Esophagus (tissue), 2 donors: ENCODE measurements at regions not wholly inside any gene's neighbourhood (a gene's known extent, or its start where the extent isn't known, plus 50 kb on each side); places are given as distances from the start of the nearest gene placed in this dataset.

Experiments used
- H3K27ac ChIP-seq, 2 donors: one replicate each; pipeline ENCODE4 v1.5.1; 2013; ENCODE audit warnings: low read depth in 2 of 2, mild to moderate bottlenecking in 2 of 2, inconsistent platforms in 1 of 2, low read length in 1 of 2, moderate library complexity in 1 of 2
- H3K27me3 ChIP-seq, 2 donors: one replicate each; pipeline ENCODE4 v1.6.1; 2013; ENCODE audit warnings: low read length in 2 of 2, control low read depth in 1 of 2, mild to moderate bottlenecking in 1 of 2; ENCODE audit not compliant: insufficient read depth in 2 of 2, control insufficient read depth in 1 of 2
- H3K36me3 ChIP-seq, 2 donors: one replicate each; pipeline ENCODE4 v1.6.1; 2013; ENCODE audit warnings: low read length in 1 of 2; ENCODE audit not compliant: control insufficient read depth in 2 of 2, insufficient read depth in 2 of 2
- H3K4me1 ChIP-seq, 2 donors: one replicate each; pipeline ENCODE4 v1.6.1; 2013; ENCODE audit warnings: low read length in 1 of 2; ENCODE audit not compliant: control insufficient read depth in 2 of 2, insufficient read depth in 2 of 2
- H3K4me3 ChIP-seq, 2 donors: one replicate each; pipeline ENCODE4 v1.5.1; 2013; ENCODE audit warnings: low read length in 2 of 2, mild to moderate bottlenecking in 2 of 2, low read depth in 1 of 2, moderate library complexity in 1 of 2
- H3K9me3 ChIP-seq, 2 donors: one replicate each; pipeline ENCODE4 v1.6.1; 2013; ENCODE audit warnings: mild to moderate bottlenecking in 2 of 2, low read depth in 1 of 2, low read length in 1 of 2, moderate library complexity in 1 of 2; ENCODE audit not compliant: control insufficient read depth in 2 of 2, insufficient read depth in 1 of 2
- WGBS, 2 donors: extraction: QIAGEN DNeasy Blood & Tissue Kit; methylation state at CpG; one replicate each; pipeline ENCODE4 v1.1.7; 2013; 5-methylcytosine and 5-hydroxymethylcytosine counted together
- donor health status: healthy with polysubstance abuse.
- donor health status: Bipolar disorder and iron deficiency.

DNA sequence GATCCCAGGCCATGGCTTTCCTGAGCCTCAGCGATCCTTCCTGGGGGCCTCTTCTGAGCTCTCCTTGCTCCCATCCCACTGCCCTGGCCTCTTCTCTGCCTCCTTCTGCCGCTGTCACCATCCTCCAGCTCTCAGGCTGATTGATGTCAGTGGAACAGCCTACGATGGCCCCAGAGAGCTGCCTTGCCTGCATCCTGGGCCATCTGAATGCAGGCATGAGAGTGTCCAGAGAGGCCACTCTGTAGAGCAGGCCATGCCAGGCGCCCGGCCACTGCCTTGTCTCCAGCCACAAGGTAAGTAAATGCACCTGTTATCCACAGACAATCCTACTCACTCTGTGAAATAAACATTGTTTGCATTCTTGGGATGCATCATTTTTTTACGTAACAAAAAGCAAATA is 171.4 kb upstream of the PPP2R2D start:
- 74 to 81% methylated on average over 6 of the region's 6 CpGs for WGBS, 2 donors
- no peaks in the 10 kb centered on the region for H3K27me3 ChIP-seq
- no peak overlapping the region for H3K4me3 ChIP-seq
- H3K27ac ChIP-seq, result no peak overlapping the region
- H3K9me3 ChIP-seq, result peaks cover 4 to 6% of the 10 kb centered on the region in 2 donors
- H3K36me3 ChIP-seq, result no peaks in the 10 kb centered on the region
- peaks cover 0 to 6% of the 10 kb centered on the region in 2 donors for H3K4me1 ChIP-seq

DNA sequence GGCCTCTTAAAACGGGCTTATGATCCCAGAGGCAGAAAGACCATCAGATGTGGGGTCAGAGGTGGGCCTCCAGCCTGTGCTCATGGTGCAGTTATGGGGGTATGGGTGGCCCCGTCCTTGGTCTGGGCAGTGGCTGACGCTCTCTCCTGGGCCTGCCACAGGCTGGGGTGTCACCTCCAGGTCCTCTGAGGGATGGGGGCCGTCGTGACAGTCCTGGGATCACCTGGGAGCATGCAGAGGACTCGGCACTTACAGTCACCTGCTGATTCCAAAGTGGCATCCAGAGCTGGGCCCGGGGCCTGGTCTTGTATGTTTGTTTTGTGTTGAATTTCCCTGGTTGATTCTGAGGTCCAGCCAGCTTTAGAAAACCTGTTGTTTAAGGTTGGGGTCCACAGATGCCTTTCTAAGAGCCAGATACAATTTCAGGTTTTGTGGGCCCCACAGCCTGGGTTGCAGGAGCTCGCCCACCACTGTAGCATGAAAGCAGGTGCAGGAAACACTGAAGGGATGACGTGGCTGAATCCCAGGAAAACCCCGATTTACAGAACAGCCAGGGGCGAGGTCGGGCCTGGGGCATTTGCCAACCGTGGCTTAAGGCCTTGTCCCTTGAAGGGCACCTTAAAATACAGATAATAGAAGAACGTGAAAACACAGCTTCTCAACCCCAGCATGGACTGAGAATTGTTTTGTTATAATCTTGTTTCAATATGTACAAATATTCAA is 170.7 kb upstream of the PPP2R2D start:
- no peak overlapping the region for H3K4me3 ChIP-seq
- H3K27ac ChIP-seq, result no peak overlapping the region
- no peaks in the 10 kb centered on the region for H3K36me3 ChIP-seq
- H3K27me3 ChIP-seq, result no peaks in the 10 kb centered on the region
- 55 to 61% methylated on average over 14 of the region's 14 CpGs for WGBS, 2 donors
- peaks cover 0 to 6% of the 10 kb centered on the region in 2 donors for H3K4me1 ChIP-seq
- peaks cover 4 to 6% of the 10 kb centered on the region in 2 donors for H3K9me3 ChIP-seq

DNA sequence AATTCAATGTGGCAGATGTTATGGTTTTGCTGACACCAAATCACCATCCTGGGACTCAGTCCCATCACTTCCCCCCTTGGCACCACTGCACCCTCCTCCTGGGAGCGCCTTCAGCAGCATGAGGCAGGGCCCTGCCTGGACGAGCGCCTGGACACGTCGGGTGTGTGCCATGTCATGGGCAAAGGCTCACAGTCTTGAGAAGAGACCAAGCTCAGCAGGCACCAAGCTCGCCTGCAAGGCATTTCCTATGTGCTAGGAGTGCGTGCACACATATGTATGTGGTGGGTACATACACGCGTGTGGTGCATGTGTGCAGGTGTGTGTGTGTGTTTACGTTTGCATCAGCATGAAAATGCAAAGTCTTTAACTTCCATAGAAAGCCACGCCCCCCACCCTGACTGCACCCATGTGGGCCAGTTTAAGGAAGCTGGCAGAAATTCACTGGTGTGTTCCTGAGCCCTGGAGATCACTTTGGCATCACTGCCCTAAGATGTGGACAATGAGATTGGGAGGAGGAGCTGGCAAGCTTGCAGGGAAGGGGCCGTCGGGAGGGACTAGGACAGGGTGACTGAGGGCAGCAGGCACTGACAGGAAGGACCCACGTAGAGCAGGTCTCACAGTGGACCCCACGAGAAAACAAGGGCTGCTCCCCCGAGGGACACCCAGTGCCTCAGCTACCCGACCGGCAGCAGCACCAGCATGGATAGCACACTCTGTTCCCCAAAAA is 169.9 kb upstream of the PPP2R2D start:
- Histone ChIP-seq H3K9me3 (peaks cover 4 to 6% of the 10 kb centered on the region in 2 donors), H3K27ac (no peak overlapping the region), H3K36me3 (no peaks in the 10 kb centered on the region), H3K27me3 (no peaks in the 10 kb centered on the region), H3K4me1 (peaks cover 0 to 4% of the 10 kb centered on the region in 2 donors), H3K4me3 (no peak overlapping the region)
- 69 to 72% methylated on average over 18 of the region's 18 CpGs for WGBS, 2 donors

DNA sequence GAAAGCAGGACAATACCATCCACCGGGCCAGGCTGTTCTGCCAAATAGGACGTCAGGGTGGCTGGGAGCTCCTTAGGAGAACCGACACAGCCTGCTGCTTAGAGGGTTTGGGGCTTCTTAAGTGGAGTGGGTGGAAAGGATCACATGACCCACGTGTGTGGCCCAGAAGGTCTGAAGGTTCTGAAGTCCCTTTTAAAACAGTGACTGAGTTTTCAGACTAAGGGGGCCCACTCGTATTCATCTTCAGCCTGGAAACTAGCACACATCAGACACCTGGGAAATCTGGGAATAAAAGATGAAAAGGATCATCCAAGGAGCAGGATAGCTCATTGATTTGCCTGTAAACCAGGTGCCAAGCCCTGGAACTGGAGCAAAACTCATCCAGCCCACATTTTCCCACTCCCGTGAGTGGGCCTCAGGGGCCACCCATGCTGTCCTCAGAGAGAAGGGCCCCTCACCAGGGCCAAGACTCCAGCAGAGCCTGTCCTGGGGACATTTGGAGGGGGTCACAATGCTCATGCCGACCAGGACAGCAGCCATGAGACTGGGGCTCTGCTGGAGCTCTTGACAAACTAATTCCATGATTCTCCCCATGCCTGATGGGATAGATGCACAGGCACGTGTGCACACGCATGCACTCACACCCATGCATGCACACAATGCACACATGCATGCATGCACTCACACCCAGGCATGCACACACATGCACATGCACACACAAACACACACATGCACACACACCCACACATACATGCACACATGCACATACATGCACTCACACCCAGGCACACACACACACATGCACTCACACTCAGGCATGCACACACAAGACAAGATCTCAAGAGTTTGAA is 168.8 kb upstream of the PPP2R2D start:
- H3K36me3 ChIP-seq, result no peaks in the 10 kb centered on the region
- H3K4me3 ChIP-seq, result no peak overlapping the region
- H3K9me3 ChIP-seq, result peaks cover 4 to 6% of the 10 kb centered on the region in 2 donors
- H3K27me3 ChIP-seq, result no peaks in the 10 kb centered on the region
- 87 to 90% methylated on average over 9 of the region's 9 CpGs for WGBS, 2 donors
- no peaks in the 10 kb centered on the region for H3K4me1 ChIP-seq
- H3K27ac ChIP-seq, result no peak overlapping the region

DNA sequence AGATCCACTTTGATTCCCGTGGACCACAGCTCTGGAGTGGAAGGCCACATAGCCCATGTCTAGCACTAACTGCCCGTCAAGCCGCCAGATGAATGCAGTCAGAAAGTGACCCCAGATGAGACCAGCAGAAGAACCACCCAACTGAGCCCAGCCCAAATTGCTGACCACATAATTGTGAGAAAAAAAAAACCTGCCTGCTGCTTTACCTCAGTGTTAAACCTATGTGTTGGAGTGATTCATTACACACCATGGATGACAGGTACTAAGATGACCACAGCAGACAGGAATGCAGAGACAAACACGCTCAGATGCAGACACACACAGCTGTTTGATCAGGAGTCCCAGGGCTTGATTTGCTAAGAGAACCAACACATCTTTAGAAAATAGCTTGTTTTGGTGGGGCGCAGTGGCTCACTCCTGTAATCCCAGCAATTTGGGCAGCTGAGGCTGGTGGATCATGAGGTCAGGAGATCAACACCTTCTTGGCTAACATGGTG is 168.1 kb upstream of the PPP2R2D start:
- no peak overlapping the region for H3K27ac ChIP-seq
- H3K27me3 ChIP-seq, result no peaks in the 10 kb centered on the region
- no peaks in the 10 kb centered on the region for H3K36me3 ChIP-seq
- H3K4me3 ChIP-seq, result no peak overlapping the region
- no peaks in the 10 kb centered on the region for H3K4me1 ChIP-seq
- H3K9me3 ChIP-seq, result peaks cover 4 to 6% of the 10 kb centered on the region in 2 donors
- WGBS, 2 donors, result 85 to 87% methylated on average over 5 of the region's 5 CpGs

DNA sequence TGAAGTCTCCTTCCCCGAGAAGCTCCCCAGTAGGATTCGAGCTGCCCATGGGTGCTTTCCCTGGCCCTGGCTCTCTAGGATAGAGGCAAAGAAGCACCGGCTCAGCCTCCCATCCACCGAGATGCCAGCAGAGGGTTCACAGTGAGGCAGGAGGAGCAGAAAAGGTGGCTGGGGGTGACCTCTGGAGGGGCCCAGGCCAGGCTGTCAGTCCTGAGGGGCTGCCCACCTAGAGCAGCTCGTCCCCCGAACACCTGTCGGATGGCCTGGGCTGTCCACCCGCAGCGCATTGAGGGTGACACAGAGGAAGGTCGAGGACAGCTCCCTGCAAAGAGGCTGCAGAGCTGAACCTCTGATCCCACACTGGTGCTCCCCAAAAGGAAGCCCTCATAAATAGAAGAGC is 167.2 kb upstream of the PPP2R2D start:
- peaks cover 4 to 6% of the 10 kb centered on the region in 2 donors for H3K9me3 ChIP-seq
- no peak overlapping the region for H3K27ac ChIP-seq
- no peaks in the 10 kb centered on the region for H3K4me1 ChIP-seq
- no peak overlapping the region for H3K4me3 ChIP-seq
- H3K36me3 ChIP-seq, result no peaks in the 10 kb centered on the region
- H3K27me3 ChIP-seq, result no peaks in the 10 kb centered on the region
- WGBS, 2 donors, result 83 to 84% methylated on average over 10 of the region's 10 CpGs

DNA sequence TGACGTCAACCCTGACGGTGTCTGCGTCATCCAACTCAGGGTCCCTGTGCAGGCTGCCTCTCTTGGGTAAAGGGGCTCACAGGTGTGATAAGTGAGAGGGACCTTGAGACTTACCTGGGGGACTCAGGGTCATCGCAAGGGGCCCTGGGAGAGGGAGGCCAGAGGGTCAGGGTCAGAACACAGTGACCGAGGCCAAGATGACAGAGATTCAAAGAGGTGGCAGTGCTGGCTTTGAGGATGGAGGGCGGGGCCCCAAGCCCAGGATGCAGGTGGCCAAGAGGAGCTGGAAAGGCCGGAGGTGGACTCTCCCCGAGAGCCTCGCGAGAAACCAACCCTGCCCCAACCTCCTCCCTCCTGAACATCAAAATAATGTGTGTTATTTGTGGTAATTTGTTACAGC is 165.2 kb upstream of the PPP2R2D start:
- no peaks in the 10 kb centered on the region for H3K4me1 ChIP-seq
- H3K27ac ChIP-seq, result no peak overlapping the region
- no peak overlapping the region for H3K4me3 ChIP-seq
- no peaks in the 10 kb centered on the region for H3K36me3 ChIP-seq
- peaks cover 4 to 6% of the 10 kb centered on the region in 2 donors for H3K9me3 ChIP-seq
- no peaks in the 10 kb centered on the region for H3K27me3 ChIP-seq
- WGBS, 2 donors, result 78 to 84% methylated on average over 10 of the region's 10 CpGs

DNA sequence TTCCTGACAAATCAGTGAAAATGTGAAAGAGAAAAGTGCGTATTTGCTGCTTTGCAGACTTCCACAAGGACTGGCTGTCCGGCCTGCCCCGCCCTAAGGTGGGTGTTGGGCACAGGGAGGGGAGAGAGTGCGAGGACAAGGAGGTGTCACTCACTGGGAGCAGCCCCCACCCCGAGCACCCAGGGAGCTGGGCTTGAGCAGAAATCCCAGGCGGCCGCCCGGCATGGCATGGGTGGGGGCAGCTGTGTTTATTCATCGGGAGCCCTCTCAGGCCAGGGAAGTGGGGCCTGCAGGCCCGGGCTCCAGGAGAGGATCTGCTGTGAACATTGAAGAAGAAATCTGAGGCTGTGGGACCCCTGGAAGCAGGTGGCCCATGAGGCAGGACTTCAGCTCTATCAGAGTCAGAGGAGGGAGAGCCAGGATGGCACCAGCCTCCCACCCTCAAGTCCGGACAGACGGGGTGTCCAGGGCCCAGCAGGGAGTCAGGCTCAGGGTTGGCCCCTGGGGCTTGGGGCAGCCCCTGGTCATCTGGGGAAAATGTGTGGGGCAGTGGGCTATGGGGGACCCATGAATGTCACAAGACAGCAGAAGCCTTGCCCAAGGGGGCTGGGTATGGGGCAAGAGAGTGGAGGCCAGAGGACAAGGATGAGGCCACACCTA is 164.4 kb upstream of the PPP2R2D start:
- WGBS, 2 donors, result 80 to 86% methylated on average over 12 of the region's 12 CpGs
- no peaks in the 10 kb centered on the region for H3K4me1 ChIP-seq
- no peak overlapping the region for H3K27ac ChIP-seq
- no peaks in the 10 kb centered on the region for H3K27me3 ChIP-seq
- H3K4me3 ChIP-seq, result no peak overlapping the region
- no peaks in the 10 kb centered on the region for H3K36me3 ChIP-seq
- H3K9me3 ChIP-seq, result peaks cover 4 to 6% of the 10 kb centered on the region in 2 donors
